Suprapubic skin (tissue), 4 donors: ENCODE measurements at regions not wholly inside any gene's neighbourhood (a gene's known extent, or its start where the extent isn't known, plus 50 kb on each side); places are given as distances from the start of the nearest gene placed in this dataset.
A peak's percentile ranks its signal among the peaks of the same experiment; 100 is the strongest.

ENCODE experiments used
- DNase-seq, 2 donors: peaks; one replicate each; pipeline ENCODE4 v3.0.0-alpha.2; 2019; ENCODE audit warnings: low spot score in 2 of 2
- H3K27ac ChIP-seq: fragments of 200-600 bp; sonication (generic); one replicate; pipeline ENCODE4 v1.5.1; 2019
- H3K27me3 ChIP-seq: fragments of 200-600 bp; sonication (generic); one replicate; pipeline ENCODE4 v1.5.1; 2019
- H3K36me3 ChIP-seq: fragments of 200-600 bp; sonication (generic); one replicate; pipeline ENCODE4 v1.5.1; 2019
- H3K4me1 ChIP-seq: fragments of 200-600 bp; sonication (generic); one replicate; pipeline ENCODE4 v1.5.1; 2019
- H3K4me3 ChIP-seq: fragments of 200-600 bp; sonication (generic); one replicate; pipeline ENCODE4 v1.5.1; 2019; ENCODE audit warnings: mild to moderate bottlenecking
- H3K9me3 ChIP-seq: fragments of 200-600 bp; sonication (generic); one replicate; pipeline ENCODE4 v1.5.1; 2019
- EP300 ChIP-seq: sonication (generic); formaldehyde crosslinking; IDR thresholded peaks from one replicate; pipeline ENCODE4 v1.6.1; 2017; ENCODE audit warnings: antibody characterized with exemption
- POLR2A ChIP-seq, 2 donors: fragments of 450-650 bp; IDR thresholded peaks; one replicate each; pipeline ENCODE4 v1.6.1; 2017; ENCODE audit warnings: antibody characterized with exemption in 2 of 2, mild to moderate bottlenecking in 2 of 2, moderate library complexity in 2 of 2
- POLR2AphosphoS5 ChIP-seq, 3 donors: sonication (generic); formaldehyde crosslinking; IDR thresholded peaks; one replicate each; pipeline ENCODE4 v1.6.1; 2017; ENCODE audit warnings: antibody characterized with exemption in 3 of 3
- WGBS: methylation state at CpG from one replicate; pipeline ENCODE4 v1.1.5; 2018; 5-methylcytosine and 5-hydroxymethylcytosine counted together
- TF ChIP-seq, protein P1 (sequence below), 2 donors: fragments of 200-600 bp in 1 of 2; fragments of 450-650 bp in 1 of 2; sonication (generic) in 1 of 2; IDR thresholded peaks; one replicate each; pipeline ENCODE4 v1.5.1; 2016 to 2019; ENCODE audit warnings: antibody characterized with exemption in 2 of 2, mild to moderate bottlenecking in 1 of 2, moderate library complexity in 1 of 2

DNA sequence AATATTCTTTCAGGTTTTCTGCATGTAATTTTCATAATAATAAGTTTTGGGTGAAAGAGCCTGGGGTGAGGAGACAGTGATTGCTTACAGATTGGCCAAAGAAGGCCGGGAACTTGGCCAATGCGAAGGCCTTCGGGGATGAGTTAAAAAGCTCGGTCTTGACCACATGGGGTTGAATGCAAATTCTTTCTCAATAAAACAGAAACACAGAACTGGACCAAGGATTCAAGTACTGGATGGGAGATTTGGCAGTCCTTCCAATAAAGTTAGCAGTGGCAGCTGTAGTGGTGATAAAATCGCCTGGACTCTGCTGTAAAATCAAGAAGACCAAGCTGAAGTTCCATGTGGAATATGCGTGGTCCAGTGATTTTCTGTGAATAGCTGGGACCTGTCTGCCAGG, 282.2 kb upstream of the KLF3 start:
- no peak for DNase-seq
- Histone ChIP-seq H3K9me3 (no peaks in the 10 kb centered on the region), H3K27ac (no peak overlapping the region), H3K36me3 (no peaks in the 10 kb centered on the region), H3K27me3 (no peaks in the 10 kb centered on the region), H3K4me3 (no peak overlapping the region), H3K4me1 (peaks cover 52% of the 10 kb centered on the region)
- 72% methylated on average over 6 of the region's 6 CpGs for WGBS
- TF ChIP-seq EP300, result no peak
- TF ChIP-seq POLR2A (IDR thresholded peaks at IDR 0.05), result no peak

DNA sequence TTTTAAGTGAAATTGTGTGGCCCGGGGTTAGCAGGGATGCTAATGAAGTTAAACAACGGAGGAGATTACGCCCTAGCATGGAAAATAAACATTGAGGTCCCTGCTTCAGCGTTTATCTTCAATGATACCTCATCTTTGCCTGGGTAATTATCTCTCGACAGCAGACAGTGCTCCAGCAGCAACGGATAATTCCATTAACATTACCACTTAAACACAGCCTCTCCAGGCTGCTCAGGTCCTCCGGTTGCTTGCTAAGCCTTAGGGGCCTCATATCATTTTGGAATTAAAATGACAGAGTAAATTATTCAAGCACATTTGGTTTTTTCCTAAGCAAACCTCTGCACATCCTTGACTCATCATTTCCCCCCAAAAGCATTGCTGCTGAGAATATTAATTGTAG, 281.5 kb upstream of the KLF3 start:
- no peak overlapping the region for H3K27ac ChIP-seq

DNA sequence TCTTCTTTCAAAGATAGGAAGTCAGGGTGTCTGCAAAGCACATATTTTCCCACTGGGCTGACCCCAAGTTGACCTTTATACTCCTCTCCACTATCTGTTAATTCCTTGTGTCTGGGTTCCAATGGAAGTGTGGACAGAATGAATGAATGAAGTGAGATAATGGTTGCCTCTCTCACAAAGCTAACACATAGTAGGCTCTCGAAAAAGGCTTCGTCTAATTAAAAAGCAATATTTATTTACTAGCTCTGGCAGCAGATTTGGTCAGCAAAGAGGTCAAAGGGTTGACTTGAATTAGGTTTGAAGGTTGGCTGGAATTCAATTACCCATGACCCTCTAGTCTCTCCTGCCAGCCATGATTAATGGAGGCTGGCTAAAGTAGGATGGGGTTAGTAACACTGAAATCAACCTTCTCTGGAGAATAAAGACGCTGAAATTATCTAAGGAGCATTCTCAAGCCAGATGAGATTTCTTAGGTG, 280.3 kb upstream of the KLF3 start:
- 34% methylated on average over 3 of the region's 3 CpGs for WGBS
- Histone ChIP-seq H3K36me3 (no peaks in the 10 kb centered on the region), H3K9me3 (no peaks in the 10 kb centered on the region), H3K27ac (no peak overlapping the region), H3K27me3 (no peaks in the 10 kb centered on the region), H3K4me1 (peaks cover 64% of the 10 kb centered on the region), H3K4me3 (no peak overlapping the region)
- DNase-seq, result no peak
- TF ChIP-seq, protein P1, sequence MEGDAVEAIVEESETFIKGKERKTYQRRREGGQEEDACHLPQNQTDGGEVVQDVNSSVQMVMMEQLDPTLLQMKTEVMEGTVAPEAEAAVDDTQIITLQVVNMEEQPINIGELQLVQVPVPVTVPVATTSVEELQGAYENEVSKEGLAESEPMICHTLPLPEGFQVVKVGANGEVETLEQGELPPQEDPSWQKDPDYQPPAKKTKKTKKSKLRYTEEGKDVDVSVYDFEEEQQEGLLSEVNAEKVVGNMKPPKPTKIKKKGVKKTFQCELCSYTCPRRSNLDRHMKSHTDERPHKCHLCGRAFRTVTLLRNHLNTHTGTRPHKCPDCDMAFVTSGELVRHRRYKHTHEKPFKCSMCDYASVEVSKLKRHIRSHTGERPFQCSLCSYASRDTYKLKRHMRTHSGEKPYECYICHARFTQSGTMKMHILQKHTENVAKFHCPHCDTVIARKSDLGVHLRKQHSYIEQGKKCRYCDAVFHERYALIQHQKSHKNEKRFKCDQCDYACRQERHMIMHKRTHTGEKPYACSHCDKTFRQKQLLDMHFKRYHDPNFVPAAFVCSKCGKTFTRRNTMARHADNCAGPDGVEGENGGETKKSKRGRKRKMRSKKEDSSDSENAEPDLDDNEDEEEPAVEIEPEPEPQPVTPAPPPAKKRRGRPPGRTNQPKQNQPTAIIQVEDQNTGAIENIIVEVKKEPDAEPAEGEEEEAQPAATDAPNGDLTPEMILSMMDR (IDR thresholded peaks at IDR 0.05), result no peak
- TF ChIP-seq EP300 (no peak), POLR2A (IDR thresholded peaks at IDR 0.05) (no peak), POLR2AphosphoS5 (IDR thresholded peaks at IDR 0.05) (no peak)

More for the DNA sequence above, 281.5 kb upstream of the KLF3 start:
- TF ChIP-seq EP300 (no peak), POLR2A (IDR thresholded peaks at IDR 0.05) (no peak), POLR2AphosphoS5 (IDR thresholded peaks at IDR 0.05) (no peak)
- TF ChIP-seq, protein P1 (IDR thresholded peaks at IDR 0.05), result no peak
- Histone ChIP-seq H3K27me3 (no peaks in the 10 kb centered on the region), H3K4me3 (no peak overlapping the region), H3K9me3 (no peaks in the 10 kb centered on the region), H3K4me1 (peaks cover 59% of the 10 kb centered on the region), H3K36me3 (no peaks in the 10 kb centered on the region)
- DNase-seq, result no peak
- WGBS, result 86% methylated on average over 7 of the region's 7 CpGs

DNA sequence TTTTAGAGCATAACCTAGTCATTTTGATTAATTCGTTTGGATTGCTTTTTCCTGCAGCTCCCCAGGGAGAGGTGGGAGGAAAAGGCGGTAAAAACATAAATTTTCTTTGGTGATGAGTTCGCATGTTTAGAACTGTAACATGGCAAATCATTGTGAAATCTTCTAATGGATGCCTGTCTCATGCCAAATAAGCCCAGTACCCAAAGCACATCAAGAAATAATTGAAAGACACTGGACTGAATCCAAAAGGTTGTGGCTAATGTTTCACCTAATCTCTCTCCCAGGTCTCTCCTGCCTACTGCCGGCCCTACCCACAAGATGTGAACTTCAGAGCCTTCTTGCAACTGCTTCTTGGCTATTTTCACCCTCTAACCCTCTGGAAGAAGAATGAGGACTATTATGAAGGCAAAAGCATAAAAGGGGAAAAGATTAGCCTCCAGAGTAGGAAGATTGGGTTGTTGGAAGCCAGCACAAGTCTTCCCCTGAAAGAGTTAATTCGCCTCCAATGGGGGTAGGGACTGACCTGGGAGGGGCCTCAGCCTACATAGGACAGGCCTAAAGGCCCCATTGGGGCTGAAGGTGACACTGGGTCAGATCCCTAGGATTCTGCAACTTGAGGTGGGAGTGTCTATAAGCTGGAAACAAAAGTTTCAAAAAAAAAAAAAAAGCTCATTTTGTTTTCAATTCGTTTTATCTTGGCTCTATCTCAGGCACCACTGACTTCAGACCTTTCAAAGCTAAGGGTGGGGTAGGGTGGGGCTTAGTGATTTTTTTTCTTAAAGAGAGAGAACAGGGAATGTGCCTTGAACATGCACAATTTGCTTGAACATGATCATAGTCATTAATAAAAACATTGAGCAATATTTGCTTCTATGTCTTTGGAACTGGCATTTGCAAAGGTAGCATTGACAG, 278.6 kb upstream of the KLF3 start:
- Histone ChIP-seq H3K4me1 (peaks cover 69% of the 10 kb centered on the region), H3K9me3 (no peaks in the 10 kb centered on the region), H3K27ac (peak overlapping the region; percentile 82), H3K27me3 (no peaks in the 10 kb centered on the region), H3K4me3 (no peak overlapping the region), H3K36me3 (no peaks in the 10 kb centered on the region)
- 25% methylated on average over 6 of the region's 6 CpGs for WGBS
- TF ChIP-seq, protein P1 (IDR thresholded peaks at IDR 0.05), result no peak
- TF ChIP-seq POLR2AphosphoS5 (IDR thresholded peaks at IDR 0.05) (peak in 1 of 3 donors; percentile 28), EP300 (no peak), POLR2A (IDR thresholded peaks at IDR 0.05) (no peak)
- no peak for DNase-seq

DNA sequence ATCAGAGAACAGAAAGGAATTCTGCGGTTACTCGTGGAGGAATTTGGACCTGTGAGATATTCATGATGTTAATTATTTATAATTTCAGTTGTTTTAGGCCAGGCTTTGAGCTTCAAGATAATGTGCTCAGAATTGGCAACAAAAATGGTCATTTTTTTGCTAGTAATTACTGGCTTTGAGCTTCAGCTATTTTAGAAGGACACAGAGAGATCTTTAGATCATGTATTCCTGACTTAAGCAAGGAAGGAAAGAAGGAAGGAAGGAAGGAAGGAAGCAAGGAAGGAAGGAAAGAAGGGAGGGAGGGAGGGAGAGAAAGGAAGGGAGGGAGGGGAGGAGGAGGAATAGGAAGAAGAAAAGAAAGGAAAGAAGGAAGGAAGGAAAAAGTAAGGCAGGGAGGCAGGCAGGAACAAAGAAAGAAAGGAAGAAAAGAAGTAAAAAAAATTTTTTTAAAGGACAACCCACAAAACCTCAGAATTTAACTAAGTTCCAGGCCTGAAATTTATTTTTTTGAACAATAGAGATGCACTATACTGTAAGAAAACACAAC, 277.9 kb upstream of the KLF3 start:
- peak overlapping the region; percentile 40 for H3K27ac ChIP-seq
- no peak for TF ChIP-seq POLR2A (IDR thresholded peaks at IDR 0.05)
- DNase-seq, result no peak
- H3K27me3 ChIP-seq, result no peaks in the 10 kb centered on the region
- 29% methylated on average over 2 of the region's 2 CpGs for WGBS
- no peaks in the 10 kb centered on the region for H3K9me3 ChIP-seq
- peaks cover 69% of the 10 kb centered on the region for H3K4me1 ChIP-seq
- no peak overlapping the region for H3K4me3 ChIP-seq
- H3K36me3 ChIP-seq, result no peaks in the 10 kb centered on the region

DNA sequence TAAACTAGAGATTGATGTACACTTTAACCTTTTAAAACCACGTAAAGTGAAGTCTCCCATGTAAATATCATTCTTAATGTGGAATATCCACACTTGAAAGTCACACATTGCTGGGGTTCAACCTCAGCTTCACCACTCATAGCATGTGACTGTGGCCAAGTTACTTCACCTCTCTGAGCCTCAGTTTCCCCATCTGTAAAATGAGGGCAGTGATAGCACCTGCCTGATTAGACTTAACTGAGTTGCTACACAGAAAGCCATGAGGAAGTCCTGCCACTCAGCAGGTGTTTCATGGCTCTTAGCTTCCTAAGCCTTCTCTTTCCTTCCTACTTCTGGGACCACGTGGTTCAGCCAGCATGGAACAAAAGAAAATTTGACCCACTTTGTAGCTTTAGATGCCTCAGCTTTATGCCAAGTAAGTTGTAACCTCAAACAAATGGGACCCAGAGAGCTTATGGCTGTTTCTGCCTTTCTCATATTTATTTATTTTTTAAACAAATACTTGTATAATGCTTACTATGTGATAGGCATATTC, 277.3 kb upstream of the KLF3 start:
- peaks cover 67% of the 10 kb centered on the region for H3K4me1 ChIP-seq
- TF ChIP-seq EP300 (no peak), POLR2A (IDR thresholded peaks at IDR 0.05) (no peak), POLR2AphosphoS5 (IDR thresholded peaks at IDR 0.05) (no peak)
- TF ChIP-seq, protein P1 (IDR thresholded peaks at IDR 0.05), result no peak
- DNase-seq, result no peak
- peak overlapping the region; percentile 44 for H3K27ac ChIP-seq
- 63% methylated on average over 2 of the region's 2 CpGs for WGBS
- no peaks in the 10 kb centered on the region for H3K36me3 ChIP-seq
- no peak overlapping the region for H3K4me3 ChIP-seq
- no peaks in the 10 kb centered on the region for H3K9me3 ChIP-seq
- no peaks in the 10 kb centered on the region for H3K27me3 ChIP-seq
